K562 (cell line): ENCODE measurements at regions not wholly inside any gene's neighbourhood (a gene's known extent, or its start where the extent isn't known, plus 50 kb on each side); places are given as distances from the start of the nearest gene placed in this dataset.

ENCODE experiments used
- ATAC-seq: fragments of 200-7000 bp; cut with Tn5 transposase; 3 replicates; pipeline ENCODE4 v1.9.1; 2020; ENCODE audit warnings: moderate library complexity
- BruUV-seq: library from RNA; stranded (reverse); fragments of 400-500 nt; replicated peaks from 2 replicates; lab custom pipeline; 2021; lab: Mats Ljungman, UMichigan
- CTCF ChIA-PET: fragments of 300-600 bp; formaldehyde crosslinking; extraction: SDS; loops from one replicate; lab custom pipeline; 2021; ENCODE audit warnings: low intra/inter-chr PET ratio; lab: Yijun Ruan, JAX
- POLR2A ChIA-PET: fragments of 300-600, 350-650 bp; sonication (Branson Sonifier 250); formaldehyde crosslinking; extraction: SDS; loops from one replicate; lab custom pipeline; 2021; ENCODE audit warnings: antibody characterized with exemption, inconsistent platforms; lab: Yijun Ruan, JAX
- DNase-seq, 4 experiments: peaks; one replicate each; pipeline versions ENCODE4 v3.0.0 to v3.0.0-alpha.2; 2011 to 2018; ENCODE audit warnings: low spot score in 3 of 4, mixed read lengths in 3 of 4; ENCODE audit errors: extremely low read depth in 1 of 4
- FAIRE-seq: peaks from 2 replicates; lab custom pipeline; 2011; peaks lifted over from hg19 to GRCh38; lab: Jason Lieb, UNC
- H2AFZ ChIP-seq: 2 replicates; pipeline ENCODE4 v1.6.0; 2011; ENCODE audit warnings: low read depth, low read length, control low read depth, inconsistent platforms
- H3K27ac ChIP-seq: fragments of 200-600 bp; 3 replicates; pipeline ENCODE4 v1.8.0; 2011; ENCODE audit warnings: low read depth, mild to moderate bottlenecking, control low read depth, inconsistent platforms, low read length, moderate library complexity, mixed read lengths; ENCODE audit errors: extremely low read depth
- H3K27me3 ChIP-seq, 2 experiments: fragments of 300-600 bp in 1 of 2; 2 replicates in 1 of 2; 3 replicates in 1 of 2; pipeline versions ENCODE4 v1.6.0 to v1.8.0; 2011; ENCODE audit warnings: inconsistent platforms in 2 of 2, low read length in 2 of 2, mild to moderate bottlenecking in 1 of 2, mixed read lengths in 1 of 2, moderate library complexity in 1 of 2; ENCODE audit not compliant: control insufficient read depth in 2 of 2, insufficient read depth in 2 of 2
- H3K36me3 ChIP-seq: fragments of 300-600 bp; 3 replicates; pipeline ENCODE4 v1.8.0; 2011; ENCODE audit warnings: mild to moderate bottlenecking, low read length, inconsistent platforms; ENCODE audit not compliant: control insufficient read depth, insufficient read depth
- H3K4me1 ChIP-seq, 2 experiments: fragments of 200-600 bp in 1 of 2; replicated peaks in 1 of 2; 2 replicates in 1 of 2; 3 replicates in 1 of 2; pipeline versions ENCODE4 v1.5.1 to v1.8.0; 2011; ENCODE audit warnings: inconsistent platforms in 2 of 2, low read length in 2 of 2, mild to moderate bottlenecking in 1 of 2, mixed read lengths in 1 of 2, moderate library complexity in 1 of 2; ENCODE audit not compliant: control insufficient read depth in 2 of 2, insufficient read depth in 2 of 2
- H3K4me2 ChIP-seq: 2 replicates; pipeline ENCODE4 v1.6.1; 2011; ENCODE audit warnings: low read length, control low read depth, inconsistent platforms, mixed read lengths; ENCODE audit not compliant: insufficient read depth
- H3K4me3 ChIP-seq: fragments of 200-600 bp; sonication (generic), shearing (Covaris generic); 2 replicates; pipeline ENCODE4 v1.5.1; 2016; ENCODE audit warnings: control low read depth, inconsistent platforms
- H3K79me2 ChIP-seq: fragments of 200-600 bp; 3 replicates; pipeline ENCODE4 v1.8.0; 2011; ENCODE audit warnings: low read length, inconsistent platforms; ENCODE audit not compliant: control insufficient read depth, insufficient read depth
- H3K9ac ChIP-seq, 2 experiments: 2 replicates each; pipeline versions ENCODE4 v1.6.0 to v1.6.1; 2011; ENCODE audit warnings: low read depth in 2 of 2, low read length in 2 of 2, control low read depth in 1 of 2, inconsistent platforms in 1 of 2, mild to moderate bottlenecking in 1 of 2, mixed read lengths in 1 of 2; ENCODE audit not compliant: insufficient read depth in 1 of 2
- H3K9me1 ChIP-seq: one replicate; pipeline ENCODE4 v1.6.0; 2011; ENCODE audit warnings: inconsistent platforms, mild to moderate bottlenecking, low read length, moderate library complexity; ENCODE audit not compliant: control insufficient read depth, insufficient read depth
- H3K9me3 ChIP-seq: replicated peaks from 2 replicates; pipeline ENCODE4 v1.5.1; 2011; ENCODE audit warnings: low read depth, low read length, inconsistent platforms; ENCODE audit not compliant: control insufficient read depth, insufficient read depth
- H4K20me1 ChIP-seq: replicated peaks from 2 replicates; pipeline ENCODE4 v1.6.1; 2011; ENCODE audit warnings: low read length, inconsistent platforms, mixed read lengths; ENCODE audit not compliant: control insufficient read depth, insufficient read depth
- BACH1 ChIP-seq: fragments of 200-800 bp; sonication (Bioruptor generic); IDR thresholded peaks from 2 replicates; pipeline ENCODE4 v1.6.1; 2016; ENCODE audit warnings: missing genetic modification characterization, missing compliant biosample characterization
- CHD4 ChIP-seq: fragments of 200-600 bp; sonication (generic); IDR thresholded peaks from 3 replicates; pipeline ENCODE4 v1.6.1; 2012; ENCODE audit warnings: low read depth, mild to moderate bottlenecking, mixed read lengths, low read length, inconsistent platforms; ENCODE audit not compliant: insufficient read depth, insufficient replicate concordance, poor library complexity, severe bottlenecking
- RAD51 ChIP-seq: fragments of 450-650 bp; IDR thresholded peaks from 2 replicates; pipeline ENCODE4 v1.7.1; 2016; ENCODE audit warnings: low read depth, mild to moderate bottlenecking, borderline replicate concordance
- SETDB1 ChIP-seq: IDR thresholded peaks from one replicate; pipeline ENCODE4 v1.6.1; 2012; ENCODE audit warnings: low read length, control low read depth, inconsistent platforms
- ZSCAN29 ChIP-seq: fragments of 450-650 bp; IDR thresholded peaks from 2 replicates; pipeline ENCODE4 v1.6.1; 2017
- WGBS: fragments of 100-300 bp; shearing (Covaris generic); methylation state at CpG from one replicate; pipeline ENCODE4 v1.1.6; 2016; ENCODE audit warnings: low coverage, mixed read lengths; ENCODE audit not compliant: insufficient coverage; ENCODE audit errors: missing lambda C conversion rate; 5-methylcytosine and 5-hydroxymethylcytosine counted together
- in situ Hi-C: fragments of 300-500 bp; cut with MboI; formaldehyde crosslinking; loops from 4 replicates; pipeline ENCODE4 v1.15.0; 2018; ENCODE audit warnings: inconsistent platforms, mixed read lengths
- intact Hi-C: fragments of 100-400 bp; cut with micrococcal nuclease; formaldehyde crosslinking; loops from 2 replicates; pipeline ENCODE4 v1.14.2; 2022
- TF ChIP-seq, protein P1 (sequence below): fragments of 250-450 bp; sonication (Bioruptor Pico); IDR thresholded peaks from 2 replicates; pipeline ENCODE4 v1.8.0; 2022; ENCODE audit warnings: moderate library complexity, mild to moderate bottlenecking, inconsistent platforms
- TF ChIP-seq, protein P2 (sequence below): fragments of 250-450 bp; sonication (Bioruptor Pico); IDR thresholded peaks from 2 replicates; pipeline ENCODE4 v1.8.0; 2022; ENCODE audit warnings: inconsistent platforms, mild to moderate bottlenecking, moderate library complexity, borderline replicate concordance

DNA sequence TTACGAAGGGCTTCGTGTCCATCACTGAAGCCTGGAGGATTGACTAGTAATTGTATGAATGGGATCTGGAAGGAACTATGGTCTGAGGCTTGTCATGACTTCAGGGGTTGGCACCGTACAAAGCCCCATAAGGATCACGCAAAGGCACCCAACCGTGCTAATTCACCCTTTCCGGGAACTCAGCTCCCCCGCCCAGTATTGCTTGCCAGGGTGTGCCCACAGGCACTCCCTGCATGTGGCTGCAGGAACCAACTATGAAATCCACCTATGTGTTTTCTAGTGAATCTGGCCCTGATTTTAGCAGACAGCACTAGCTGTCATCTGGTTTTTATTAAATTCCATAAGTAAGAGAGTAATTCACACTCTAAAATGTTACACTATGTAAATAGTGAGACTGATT lies 139.2 kb downstream of the TM2D1 start:
- no peak overlapping the region for H3K27ac ChIP-seq
- H3K36me3 ChIP-seq: no peaks in the 10 kb centered on the region
- H3K79me2 ChIP-seq: no peaks in the 10 kb centered on the region
- H4K20me1 ChIP-seq: no peaks in the 10 kb centered on the region
- no peak for DNase-seq
- TF ChIP-seq, protein P1, sequence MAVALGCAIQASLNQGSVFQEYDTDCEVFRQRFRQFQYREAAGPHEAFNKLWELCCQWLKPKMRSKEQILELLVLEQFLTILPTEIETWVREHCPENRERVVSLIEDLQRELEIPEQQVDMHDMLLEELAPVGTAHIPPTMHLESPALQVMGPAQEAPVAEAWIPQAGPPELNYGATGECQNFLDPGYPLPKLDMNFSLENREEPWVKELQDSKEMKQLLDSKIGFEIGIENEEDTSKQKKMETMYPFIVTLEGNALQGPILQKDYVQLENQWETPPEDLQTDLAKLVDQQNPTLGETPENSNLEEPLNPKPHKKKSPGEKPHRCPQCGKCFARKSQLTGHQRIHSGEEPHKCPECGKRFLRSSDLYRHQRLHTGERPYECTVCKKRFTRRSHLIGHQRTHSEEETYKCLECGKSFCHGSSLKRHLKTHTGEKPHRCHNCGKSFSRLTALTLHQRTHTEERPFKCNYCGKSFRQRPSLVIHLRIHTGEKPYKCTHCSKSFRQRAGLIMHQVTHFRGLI (CRISPR knock-in tag): no peak
- TF ChIP-seq ZSCAN29 (no peak), RAD51 (no peak), BACH1 (tag) (no peak), CHD4 (no peak), SETDB1 (no peak)
- TF ChIP-seq, protein P2, sequence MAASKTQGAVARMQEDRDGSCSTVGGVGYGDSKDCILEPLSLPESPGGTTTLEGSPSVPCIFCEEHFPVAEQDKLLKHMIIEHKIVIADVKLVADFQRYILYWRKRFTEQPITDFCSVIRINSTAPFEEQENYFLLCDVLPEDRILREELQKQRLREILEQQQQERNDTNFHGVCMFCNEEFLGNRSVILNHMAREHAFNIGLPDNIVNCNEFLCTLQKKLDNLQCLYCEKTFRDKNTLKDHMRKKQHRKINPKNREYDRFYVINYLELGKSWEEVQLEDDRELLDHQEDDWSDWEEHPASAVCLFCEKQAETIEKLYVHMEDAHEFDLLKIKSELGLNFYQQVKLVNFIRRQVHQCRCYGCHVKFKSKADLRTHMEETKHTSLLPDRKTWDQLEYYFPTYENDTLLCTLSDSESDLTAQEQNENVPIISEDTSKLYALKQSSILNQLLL (CRISPR knock-in tag): no peak
- intact Hi-C loops: loop anchor here (5.0 to 10.0 kb wide), 3 partner anchors 57 to 267 kb away; no protein-coding TSS in a partner anchor
- POLR2A ChIA-PET: no interaction called here
- H3K4me2 ChIP-seq: no peak overlapping the region
- WGBS: 1% methylated on average over 7 of the region's 7 CpGs
- H3K27me3 ChIP-seq: peaks cover 13 to 14% of the 10 kb centered on the region in 2 experiments; a peak in 4 of 5 replicates
- H3K4me1 ChIP-seq: no peaks in the 10 kb centered on the region
- in situ Hi-C loops: loop anchor here (10.0 kb wide), 1 partner anchor 611 kb away; no protein-coding TSS in a partner anchor
- H2AFZ ChIP-seq: no peak overlapping the region
- BruUV-seq: no TSS peak
- H3K9me3 ChIP-seq: no peaks in the 10 kb centered on the region
- H3K9me1 ChIP-seq: no peaks in the 10 kb centered on the region
- no peak overlapping the region for H3K9ac ChIP-seq
- ATAC-seq: no peak
- H3K4me3 ChIP-seq: no peak overlapping the region
- CTCF ChIA-PET: no interaction called here
- no peak for FAIRE-seq
